Activated T-cell treated with anti-CD3 and anti-CD28 coated beads, Interleukin-2, amount 50 U/mL, for 48 hours (primary cell): ENCODE measurements at regions not wholly inside any gene's neighbourhood (a gene's known extent, or its start where the extent isn't known, plus 50 kb on each side); places are given as distances from the start of the nearest gene placed in this dataset.
A peak's percentile ranks its signal among the peaks of the same experiment; 100 is the strongest.
"Not testable (repeated sequence)": the region's sequence is repeated elsewhere in the genome, so short reads cannot be mapped to it uniquely, and the experiment has no call there.

Experiments
- DNase-seq, 2 experiments: peaks; one replicate each; pipeline ENCODE4 v3.0.0-alpha.2; 2020

DNA sequence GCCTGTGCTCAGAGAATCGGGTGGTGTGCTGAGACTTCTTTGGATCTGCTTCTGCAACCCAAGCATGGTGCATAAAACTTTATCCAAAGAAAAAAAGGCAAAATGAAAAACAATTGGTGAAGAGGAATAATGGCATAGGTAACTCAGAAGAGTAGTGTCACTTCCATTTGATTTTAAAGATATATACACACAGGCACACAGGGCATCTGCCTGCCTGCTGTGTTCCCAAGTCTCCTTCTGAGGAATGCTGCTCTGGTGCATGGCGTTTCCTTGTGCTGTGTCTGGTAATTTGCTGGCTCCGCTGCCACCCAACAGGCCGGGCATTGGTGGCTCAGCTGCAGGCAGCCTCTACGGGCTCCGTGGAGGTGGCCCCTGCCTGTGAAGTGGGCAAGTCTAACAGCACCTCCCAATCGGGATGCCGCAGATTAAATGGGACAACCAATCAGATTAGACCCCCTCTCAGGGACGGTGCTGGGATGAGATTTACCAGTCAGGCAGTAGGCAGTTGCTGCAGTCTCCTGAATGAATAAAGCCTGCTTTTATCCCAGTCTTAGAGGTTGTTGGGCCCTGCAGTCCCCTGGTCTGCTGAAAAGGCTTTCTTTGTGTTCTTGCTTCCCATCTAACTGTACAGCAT, 253.7 kb upstream of the RASGRP1 start:
- DNase-seq = no peak

DNA sequence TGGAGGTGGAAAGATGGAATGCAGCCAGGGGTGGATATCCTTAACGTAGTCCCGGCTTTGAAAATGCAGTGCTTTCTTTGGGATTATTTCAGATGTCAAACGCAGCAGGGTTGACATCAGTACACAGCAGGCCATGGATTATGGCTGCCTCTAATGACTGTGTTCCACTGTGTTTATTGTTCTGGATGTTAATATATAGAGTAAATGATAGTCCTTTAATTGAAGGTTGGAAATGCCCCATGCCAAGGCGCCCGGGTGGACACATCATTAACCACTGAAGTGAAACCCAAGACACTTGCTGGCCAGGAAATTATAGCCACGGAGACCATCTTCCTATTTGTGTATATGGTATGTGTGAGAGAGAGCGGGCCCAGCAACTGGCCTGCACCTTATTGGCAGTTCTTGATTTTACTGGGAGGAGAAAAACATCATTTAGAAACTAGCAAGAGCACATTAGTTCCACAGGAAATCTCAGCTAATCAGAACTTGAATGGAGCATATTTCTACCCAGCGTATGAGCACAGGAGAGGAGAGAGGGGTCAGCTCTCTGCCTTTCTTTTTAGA, 254.9 kb upstream of the RASGRP1 start:
- DNase-seq = no peak

DNA sequence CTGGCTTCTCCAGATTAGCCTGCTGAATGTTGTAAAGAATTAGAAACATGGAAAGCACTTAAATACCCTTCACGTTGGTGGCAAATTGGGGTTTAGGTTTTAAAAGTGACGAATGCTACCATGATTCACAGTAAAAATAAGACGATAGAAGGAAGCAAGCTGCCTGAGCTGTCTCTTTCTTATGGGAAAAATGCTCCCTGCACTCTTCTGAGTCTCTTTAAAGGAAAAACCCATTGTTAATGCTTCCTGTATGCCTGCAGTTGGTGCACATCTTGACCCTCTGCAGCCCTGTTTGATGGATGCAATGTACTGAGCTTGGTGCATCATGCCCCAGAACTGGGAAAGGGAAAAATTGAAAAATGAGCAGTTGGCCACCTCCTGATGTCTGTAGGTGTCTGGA, 258.6 kb upstream of the RASGRP1 start:
- no peak for DNase-seq

DNA sequence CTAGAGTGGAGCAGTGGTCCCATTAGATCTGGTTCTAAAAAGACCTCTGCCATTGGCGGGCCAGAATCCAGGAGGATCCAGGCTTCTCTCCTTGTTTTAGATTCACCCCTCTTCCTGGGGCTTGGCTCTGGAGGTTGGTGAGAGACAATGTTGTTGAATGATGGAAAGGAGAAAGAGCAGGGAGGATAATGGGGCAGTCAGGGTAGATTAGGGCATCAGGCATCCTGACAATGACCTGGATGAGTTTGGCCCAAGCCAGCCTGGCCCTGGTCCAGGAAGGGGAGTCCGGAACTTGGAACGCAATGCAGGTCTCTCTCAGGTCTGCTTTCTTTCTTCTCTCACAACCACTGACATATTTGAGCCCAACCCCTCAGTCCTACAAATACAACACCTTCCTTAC, 260.1 kb upstream of the RASGRP1 start:
- no peak for DNase-seq

DNA sequence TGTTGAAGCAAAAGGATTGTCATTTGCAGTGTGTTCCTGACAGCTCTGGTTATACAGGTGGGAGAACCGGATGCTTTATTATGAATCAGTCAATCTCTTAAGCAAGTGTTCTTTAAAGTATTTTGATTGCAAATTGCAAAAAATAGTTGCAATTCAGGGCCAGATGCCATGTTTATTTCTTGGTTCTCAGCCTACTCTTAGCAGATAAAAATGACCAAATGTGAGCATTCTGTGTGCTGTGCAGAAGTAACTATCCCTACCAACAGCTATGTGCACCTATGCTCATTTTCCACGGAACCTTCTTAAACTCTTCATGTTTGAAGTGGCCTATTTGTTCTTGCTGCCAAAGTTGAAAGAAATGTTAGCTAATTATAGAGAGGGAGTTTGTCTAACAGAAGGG, 262.3 kb upstream of the RASGRP1 start:
- no peak for DNase-seq

DNA sequence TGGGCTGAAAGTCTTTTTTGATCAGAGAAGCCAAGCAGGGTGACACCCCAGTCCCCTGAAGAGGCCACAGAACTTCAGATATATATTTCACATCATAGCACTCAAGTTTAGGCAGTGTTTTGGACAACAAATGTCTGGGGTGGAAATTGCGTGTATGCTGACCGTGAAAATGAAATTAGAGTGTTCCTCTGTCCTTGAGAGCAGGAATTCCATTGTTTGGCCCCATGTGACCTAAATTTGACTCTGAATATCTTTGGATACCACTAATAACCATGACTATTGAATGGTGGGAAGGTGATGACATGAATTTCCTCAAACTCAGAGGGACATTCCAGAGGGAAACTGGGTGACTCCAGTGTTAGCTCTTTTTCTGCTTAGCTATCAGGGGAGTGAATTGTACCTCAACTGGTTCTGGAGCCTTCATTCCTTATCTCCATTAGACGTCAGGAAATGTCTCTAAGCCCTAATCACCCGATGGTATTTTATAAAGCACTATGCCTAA, 263.5 kb upstream of the RASGRP1 start:
- DNase-seq = no peak

DNA sequence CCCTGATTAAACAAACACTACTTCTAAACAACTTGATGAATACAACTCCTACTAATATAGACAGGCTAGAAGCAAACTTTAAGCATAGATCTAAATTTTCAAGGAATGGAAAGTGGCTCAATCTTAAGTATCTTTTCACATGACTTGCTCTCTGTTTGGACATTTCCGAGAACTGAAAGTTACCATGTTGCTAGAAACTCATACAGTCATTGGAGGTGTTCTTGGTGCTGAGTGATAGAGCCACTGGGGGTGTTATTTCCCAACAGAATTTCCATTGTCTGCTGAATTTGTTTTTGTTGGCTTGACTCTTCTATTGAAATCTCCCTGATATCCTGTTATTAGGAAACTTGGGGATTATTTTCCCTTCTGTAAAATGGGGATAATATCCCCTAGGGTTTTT, 264.5 kb upstream of the RASGRP1 start:
- no peak for DNase-seq

DNA sequence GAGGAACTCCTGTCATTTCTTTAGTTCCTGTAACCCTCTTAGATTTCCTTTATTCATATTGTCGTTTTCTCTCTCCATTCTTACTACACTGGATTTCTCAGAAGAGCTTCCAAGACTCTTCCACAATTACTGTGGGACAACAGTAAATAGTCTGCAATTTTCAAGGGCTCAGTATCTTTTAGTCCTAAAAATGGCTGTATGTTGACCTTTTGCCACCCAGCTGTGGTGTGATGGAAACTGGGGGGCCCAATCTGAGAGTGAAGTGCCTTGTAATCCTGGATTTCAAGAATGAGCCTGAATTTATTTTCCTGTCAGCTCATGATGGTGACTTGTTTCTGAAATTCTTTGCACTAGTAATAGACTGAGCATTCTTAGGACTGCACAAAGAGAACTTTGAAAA, 277.6 kb upstream of the RASGRP1 start:
- no peak for DNase-seq

DNA sequence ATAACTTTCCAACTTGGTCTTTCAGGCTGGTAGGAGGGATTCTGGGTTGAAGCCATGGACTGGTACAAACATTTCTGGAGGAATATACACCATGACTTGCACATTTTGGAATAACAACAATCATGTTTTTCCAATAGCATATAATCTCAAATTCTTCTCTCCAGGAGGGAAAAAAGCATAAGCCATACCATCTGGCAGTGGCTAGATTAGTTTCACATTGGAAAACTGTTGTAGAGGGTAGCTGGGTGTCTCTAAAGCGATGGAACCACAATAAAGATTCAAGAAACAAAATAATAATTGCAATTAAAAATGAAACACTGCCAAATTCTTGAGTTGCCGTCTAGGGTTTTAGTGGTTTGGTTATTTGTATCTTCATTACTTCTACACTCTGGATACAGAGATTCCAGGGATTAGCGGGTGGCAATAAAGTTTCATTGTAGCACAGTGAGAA, 278.5 kb upstream of the RASGRP1 start:
- DNase-seq = no peak

DNA sequence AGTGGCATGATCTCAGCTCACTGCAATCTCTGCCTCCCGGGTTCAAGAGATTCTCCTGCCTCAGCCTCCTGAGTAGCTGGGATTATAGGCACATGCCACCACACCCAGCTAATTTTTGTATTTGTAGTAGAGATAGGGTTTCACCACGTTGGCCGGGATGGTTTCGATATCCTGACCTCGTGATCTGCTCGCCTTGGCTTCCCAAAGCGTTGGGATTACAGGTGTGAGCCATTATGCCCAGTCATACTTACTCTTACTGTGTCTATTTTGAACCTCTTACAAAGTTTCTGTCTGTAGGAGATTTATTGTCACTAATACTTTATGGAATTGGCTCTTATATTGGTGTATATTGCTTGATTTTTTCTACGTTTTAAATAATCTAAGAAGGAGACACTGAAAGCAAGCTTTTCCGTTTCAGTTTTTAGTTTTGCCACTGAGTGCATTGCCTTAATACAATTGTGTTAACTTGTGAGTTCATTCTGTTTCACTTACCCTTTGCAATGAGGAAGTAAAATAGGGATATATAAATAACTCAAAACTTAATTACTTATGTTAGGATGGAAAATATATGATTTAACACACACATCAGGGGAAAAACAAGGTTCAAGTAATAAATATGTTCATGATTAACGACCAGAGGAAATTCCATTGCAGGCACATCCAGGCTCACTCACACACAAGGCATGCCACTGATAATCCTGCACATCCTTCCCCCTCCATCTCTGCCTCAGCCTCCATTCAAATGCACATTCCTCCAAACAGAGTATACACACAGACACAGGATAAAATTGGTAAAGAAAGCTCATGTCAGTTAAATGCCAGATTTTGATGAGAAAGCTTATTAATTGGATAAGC, 279.3 kb upstream of the RASGRP1 start:
- DNase-seq = no peak

DNA sequence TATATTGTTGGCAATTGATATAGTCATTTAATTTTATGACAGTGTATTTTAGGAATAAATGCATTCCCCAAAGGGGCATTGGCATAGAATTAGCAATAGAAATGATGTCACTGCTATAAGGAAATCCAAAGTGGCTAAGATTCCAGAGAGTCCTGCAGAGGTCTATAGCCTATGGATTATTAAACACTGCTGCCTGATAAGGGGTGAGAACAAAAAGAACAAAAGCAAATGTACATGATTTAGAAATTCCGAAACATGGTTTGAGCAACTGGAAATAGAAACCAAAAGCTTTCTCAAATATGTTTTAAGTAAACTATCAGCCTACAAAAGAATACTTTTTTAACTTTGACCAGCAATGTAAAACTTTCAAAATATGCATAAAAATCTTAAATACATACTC, 280.1 kb upstream of the RASGRP1 start:
- DNase-seq = no peak

DNA sequence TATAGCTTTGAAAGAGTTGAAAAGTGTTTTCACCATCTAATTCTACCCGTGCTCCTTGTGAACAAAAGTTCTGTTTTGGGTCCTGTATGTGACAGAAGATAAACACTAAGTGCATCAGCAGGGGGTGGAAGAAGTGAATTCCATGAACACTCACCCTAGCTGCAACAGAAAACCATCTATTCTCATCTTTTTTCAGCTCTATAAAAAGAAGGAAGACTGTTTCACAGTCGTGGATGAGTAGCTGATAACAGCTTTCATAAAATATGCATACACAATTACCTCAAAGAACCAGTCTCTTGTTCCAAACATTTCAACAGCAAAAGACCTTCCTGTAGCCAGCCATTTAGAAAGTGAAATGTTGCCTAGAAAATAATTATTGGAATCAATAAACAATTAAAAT, 281.7 kb upstream of the RASGRP1 start:
- DNase-seq = no peak

DNA sequence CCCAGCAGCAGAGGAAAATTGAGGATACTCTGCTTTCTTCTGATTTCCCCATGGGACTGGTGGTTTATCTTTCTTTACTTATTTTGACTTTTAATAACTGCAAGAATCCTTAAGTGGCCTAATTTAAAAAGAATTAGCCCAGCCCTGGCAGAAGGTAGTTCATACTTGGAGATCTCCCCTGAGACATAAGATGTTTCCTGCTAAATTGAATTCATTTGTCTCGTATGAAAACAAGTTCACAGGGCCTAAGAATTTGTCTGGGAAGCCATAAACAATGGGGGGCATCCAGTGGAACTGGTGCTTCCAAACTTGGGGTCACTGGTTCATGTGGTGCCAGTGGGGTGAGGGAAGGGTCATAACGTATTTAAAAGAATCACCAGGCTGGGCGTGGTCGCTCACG, 283.1 kb upstream of the RASGRP1 start:
- DNase-seq = no peak

DNA sequence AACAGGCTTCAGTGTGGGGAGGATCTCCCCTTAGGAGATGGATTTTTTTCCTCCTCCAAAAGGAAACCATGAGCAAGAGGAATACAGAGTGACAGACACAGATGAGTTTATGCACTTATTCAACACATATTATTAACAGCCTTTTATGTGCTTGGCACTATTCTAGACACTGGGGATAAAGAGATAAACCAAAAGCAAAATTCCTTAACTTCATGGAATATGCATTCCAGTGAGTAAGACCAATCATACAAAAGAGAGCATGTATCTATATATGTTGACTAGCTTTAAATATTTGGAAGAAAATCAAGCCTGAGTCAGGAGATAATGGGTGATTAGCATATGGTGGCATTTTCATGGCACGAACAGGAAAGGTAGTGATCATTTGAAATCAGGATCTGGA, 284.4 kb upstream of the RASGRP1 start:
- DNase-seq = no peak

DNA sequence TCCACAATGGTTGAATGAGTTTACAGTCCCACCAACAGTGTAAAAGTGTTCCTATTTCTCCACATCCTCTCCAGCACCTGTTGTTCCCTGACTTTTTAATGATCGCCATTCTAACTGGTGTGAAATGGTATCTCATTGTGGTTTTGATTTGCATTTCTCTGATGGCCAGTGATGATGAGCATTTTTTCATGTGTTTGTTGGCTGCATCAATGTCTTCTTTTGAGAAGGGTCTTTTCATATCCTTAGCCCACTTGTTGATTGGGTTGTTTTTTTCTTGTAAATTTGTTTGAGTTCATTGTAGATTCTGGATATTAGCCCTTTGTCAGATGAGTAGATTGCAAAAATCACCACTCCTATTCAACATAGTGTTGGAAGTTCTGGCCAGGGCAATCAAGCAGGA, 287.6 kb upstream of the RASGRP1 start:
- DNase-seq = not testable (repeated sequence)

DNA sequence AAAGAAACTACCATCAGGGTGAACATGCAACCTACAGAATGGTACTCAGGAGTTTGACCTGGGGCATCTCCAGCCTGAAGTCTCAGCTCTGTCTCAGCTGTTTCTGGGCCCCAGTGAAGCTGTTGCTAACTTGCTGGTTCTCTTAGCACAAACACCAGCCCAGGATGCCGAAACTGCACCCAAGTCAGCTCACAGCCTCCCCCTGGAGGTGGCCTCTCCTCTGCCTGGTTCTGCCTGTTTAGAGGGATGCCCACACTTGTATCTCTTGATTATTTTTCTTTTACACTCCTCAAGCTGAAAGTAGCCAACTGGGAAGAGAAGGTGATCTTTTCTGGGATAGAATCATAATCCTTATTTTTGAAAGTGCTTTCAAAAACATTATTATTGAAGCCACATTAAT, 289.0 kb upstream of the RASGRP1 start:
- peak; percentile 25 to 34 for DNase-seq

DNA sequence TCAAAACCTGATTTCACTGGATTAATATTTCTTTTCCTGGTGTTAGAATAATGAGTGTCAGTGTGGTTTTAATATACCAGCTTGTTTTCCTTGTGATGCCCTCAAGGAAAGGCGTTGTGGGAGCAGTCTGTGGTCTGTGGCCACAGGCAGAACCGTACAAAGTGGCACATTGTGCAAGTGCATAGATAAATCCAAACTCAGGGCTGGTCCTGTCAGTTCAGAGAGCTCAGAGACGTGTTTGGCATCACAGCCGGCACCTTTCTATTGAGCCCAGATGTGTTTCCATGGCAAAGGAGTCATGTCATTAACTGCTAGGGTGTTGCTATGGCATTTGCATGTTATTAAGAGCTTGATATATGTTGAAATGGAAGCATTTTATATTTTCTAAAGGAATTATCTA, 289.9 kb upstream of the RASGRP1 start:
- DNase-seq = no peak

DNA sequence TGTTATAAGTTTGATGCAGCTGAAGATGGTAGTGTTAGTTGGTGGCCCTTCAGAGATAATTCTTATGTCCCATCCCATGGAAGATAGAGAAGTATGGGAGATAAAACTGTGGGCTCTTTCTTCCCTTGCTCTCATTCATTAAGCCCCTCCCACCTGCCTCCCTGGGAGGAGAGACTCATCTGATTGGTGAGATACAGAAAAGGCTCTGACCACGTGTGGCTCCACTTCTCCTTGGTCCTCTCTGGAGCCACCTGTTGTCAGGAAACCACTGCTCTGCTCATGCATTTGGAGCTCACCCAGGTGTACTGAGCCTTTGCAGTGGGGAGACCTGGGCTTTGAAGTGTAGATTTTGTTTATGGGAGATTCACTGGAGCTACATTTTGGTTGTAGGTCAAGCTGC, 293.2 kb upstream of the RASGRP1 start:
- DNase-seq = no peak

DNA sequence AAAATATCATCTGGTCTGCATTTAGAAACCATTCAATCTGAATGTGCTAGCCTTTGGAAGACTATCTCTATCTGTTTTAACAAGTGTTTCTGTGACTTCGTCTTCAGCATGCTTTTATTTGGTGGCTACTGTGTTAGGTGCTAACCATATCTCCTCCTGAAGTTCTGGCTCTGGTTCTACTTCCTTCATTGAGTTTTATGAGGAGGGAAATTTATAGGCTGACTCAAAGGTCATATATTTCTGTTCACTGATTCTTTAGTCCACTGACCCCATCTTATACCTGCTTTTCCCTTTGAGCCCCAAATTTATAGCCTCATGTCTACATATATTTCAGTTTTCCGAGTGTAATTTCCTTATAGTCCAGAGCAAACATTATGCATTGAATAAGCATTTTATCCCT, 295.0 kb upstream of the RASGRP1 start:
- DNase-seq = no peak

DNA sequence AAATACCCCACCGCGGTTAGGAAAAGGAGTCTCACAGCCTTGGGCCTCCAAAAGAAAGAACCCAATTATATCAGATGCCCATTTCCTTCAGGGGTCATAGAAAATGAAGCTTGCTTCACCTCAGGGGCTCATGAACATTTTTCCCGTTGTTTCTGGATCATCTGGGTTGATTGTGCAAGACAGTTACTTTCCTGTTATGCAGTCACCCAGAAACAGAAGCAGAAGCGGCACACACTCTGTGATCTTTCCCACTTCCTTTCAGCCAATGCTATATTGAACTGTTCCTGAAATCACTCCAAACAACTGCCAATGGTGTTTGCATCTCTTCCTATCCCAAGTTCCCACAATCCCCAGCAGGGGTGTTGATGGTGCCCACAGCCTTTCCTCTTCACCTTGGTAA, 295.6 kb upstream of the RASGRP1 start:
- no peak for DNase-seq

DNA sequence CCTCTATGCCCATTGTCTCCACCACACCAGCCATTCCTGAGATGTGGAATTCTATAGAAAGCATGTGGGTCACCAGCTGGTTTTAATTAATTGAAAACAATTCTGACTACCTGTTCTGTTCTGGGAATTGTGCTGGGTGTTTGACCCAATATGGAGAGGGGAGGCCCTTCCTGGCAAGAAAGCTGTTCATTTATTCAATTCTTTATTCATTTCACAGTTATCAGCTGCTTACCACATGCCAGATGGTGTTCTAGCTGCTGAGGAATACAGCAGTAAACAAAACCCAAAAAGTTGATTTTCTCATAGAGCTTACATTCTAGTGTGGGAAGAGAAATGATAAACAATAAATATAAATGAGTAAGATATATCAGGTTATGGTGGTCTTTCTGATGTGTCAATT, 296.1 kb upstream of the RASGRP1 start:
- DNase-seq = no peak

DNA sequence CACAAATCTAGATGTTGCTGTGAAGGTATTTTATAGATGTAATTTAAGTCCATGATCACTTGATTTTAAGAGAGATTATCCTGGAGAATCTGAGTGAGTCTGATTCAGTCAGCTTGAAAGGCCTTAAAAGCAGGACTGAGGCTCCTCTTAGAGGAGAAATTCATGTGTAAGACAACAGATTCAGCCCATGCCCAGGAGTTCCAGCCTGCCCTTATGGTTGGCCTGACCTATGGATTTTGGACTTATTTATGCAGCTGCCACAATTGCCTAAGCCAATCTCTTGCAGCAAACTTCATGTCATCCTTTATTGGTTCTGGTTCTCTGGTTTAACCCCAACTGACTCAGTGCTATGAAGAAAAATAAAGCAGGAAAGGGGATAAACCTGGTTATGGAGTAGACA, 296.5 kb upstream of the RASGRP1 start:
- no peak for DNase-seq

DNA sequence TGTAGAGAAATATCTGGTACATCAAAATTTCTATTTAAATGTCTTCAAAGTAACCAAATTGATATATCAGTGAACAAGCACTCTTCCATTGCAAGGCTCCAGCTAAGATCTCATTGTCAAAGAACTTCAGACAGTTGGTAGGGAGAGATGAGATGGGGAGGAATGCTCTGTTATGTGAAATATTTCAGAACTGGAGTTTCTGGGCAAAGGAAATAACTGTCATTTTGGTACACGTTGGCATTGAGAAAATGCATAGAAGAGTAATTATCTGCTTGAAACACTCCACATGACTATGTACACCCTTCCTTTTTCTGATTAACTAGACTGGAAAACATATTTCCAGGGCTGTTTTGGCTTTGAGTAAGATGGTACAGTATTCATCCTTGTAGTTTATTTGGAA, 297.5 kb upstream of the RASGRP1 start:
- no peak for DNase-seq

DNA sequence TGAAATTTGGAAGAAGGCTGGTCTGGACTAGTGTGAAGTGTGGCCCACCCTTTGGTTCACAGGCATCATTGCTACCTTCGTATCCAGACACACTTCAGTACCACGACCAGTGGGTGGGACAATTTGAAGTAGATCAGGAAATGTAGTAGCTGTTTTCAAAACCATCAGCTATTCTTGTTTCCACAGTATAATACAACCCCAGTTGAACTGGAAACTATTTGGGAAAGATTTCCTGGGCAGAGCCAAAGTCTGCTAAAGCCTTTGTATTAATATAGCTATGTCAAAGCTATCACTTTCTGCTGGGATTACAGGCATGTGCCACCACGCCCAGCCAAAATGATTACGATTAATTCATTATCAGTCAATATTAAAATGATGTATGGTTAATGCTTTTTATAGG, 298.8 kb upstream of the RASGRP1 start:
- no peak for DNase-seq
